Astrocyte of the cerebellum (primary cell): ENCODE measurements at regions not wholly inside any gene's neighbourhood (a gene's known extent, or its start where the extent isn't known, plus 50 kb on each side); places are given as distances from the start of the nearest gene placed in this dataset.

Experiments used
- DNase-seq: peaks from one replicate; pipeline ENCODE4 v3.0.0-alpha.2; 2011; ENCODE audit warnings: low read depth
- H3K4me3 ChIP-seq: 2 replicates; pipeline ENCODE4 v1.5.1; 2011; ENCODE audit warnings: mild to moderate bottlenecking, low read depth, low read length, moderate library complexity
- CTCF ChIP-seq: IDR thresholded peaks from 2 replicates; pipeline ENCODE4 v1.5.1; 2012; ENCODE audit warnings: low read length, low read depth, moderate library complexity, mild to moderate bottlenecking; ENCODE audit errors: missing control alignments
- in situ Hi-C: cut with HindIII; loops from 2 replicates; pipeline ENCODE4 v1.10.0; 2017; ENCODE audit warnings: low sequenced_read_pairs

DNA sequence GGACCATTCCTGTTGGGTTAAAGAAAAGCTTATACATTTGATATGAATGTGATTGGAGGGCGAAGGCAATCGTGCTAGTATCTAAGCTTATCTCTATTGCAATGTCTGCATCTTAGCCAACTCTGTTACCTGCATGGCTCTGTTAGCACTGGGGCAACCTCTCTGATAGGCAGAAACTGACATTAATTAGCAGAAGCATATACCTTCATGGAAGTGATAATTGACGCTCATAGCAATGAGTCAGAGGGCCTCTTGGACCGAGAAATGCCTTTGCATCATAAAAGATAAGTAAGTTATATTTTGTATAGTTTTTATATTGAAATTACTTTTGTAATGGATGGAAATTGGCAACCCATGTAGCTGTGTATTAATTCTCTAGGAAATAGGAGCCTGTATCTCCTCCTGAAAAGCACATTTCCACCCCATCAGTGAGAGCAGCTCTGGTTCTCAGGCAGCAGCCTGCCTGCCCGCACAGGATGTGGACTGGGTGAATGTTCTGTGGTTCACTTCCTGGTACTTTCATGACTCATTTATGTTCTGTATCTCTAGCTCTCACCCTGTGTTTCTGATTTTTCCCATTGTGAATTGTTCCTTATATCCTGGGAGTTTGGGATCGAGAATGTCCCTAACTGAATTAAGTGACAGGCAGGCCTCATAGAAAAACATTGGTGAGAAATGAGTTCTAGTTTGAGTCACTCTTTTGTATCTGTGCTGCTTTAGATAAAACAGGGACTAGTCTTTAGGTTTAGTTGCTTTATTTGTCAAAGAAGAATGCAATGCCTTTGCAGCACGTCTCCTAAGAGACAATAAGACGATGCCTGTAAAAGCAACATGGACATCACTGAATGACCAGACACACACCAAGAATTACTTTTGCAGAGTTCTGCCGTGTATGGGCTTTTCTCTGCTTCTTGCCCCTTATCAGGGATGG lies 344.9 kb downstream of the DCDC2C start:
- no peak for TF ChIP-seq CTCF
- DNase-seq, result no peak
- H3K4me3 ChIP-seq, result no peak overlapping the region
- in situ Hi-C loops, result no loop called here

DNA sequence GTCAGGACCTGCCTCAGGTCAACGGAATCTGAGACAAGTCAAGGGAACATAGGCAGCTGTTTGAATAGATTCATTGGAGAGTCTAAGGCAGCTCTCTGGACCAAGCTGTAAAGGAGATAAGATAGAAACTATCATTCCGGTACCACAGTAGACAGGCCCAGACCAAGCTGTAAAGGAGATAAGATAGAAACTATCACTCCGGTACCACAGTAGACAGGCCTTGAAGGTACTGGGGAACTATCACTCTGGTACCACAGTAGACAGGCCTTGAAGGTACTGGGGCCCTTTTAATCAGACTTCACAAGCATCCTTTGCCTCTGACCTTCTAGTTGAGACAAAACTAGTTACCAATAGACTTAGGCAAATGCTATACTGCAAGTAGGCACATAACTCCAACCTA lies 346.1 kb downstream of the DCDC2C start:
- in situ Hi-C loops, result no loop called here
- DNase-seq, result no peak
- no peak for TF ChIP-seq CTCF
- H3K4me3 ChIP-seq, result no peak overlapping the region

DNA sequence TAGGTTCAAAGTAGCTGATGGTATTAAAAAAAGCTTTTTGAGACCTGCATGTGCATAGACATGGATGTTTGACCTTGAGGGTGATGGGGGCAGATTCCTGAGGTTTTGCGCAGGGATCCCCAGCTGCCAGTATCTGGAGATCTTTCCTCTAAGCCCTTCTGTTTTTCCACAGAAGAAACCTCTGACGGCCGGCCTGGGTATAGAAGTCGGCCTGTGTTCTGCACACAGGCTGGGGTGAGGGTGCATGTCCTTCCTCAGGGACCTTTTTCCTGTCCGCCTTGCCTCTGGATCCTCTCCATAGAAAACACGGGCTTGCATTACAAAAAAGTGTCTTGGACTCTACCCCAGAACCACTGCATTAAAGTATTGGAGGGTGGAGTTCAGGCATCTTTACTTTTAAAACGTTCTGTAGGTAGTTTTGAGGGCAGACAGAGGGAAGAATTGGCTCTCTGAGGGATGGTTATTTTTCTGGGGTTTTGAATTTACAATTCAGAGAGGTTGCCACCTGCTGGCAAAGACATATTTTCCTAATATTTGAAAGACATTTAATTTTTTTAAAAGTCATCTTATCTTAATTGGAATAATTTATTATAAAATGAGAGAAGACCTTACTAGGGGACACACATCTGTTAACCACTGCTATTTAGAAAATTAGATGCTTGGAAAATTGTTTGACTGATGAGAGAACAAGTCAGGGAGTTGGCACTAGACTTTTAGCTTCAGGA lies 350.6 kb downstream of the DCDC2C start:
- no peak overlapping the region for H3K4me3 ChIP-seq
- TF ChIP-seq CTCF, result no peak
- no peak for DNase-seq
- in situ Hi-C loops, result no loop called here

DNA sequence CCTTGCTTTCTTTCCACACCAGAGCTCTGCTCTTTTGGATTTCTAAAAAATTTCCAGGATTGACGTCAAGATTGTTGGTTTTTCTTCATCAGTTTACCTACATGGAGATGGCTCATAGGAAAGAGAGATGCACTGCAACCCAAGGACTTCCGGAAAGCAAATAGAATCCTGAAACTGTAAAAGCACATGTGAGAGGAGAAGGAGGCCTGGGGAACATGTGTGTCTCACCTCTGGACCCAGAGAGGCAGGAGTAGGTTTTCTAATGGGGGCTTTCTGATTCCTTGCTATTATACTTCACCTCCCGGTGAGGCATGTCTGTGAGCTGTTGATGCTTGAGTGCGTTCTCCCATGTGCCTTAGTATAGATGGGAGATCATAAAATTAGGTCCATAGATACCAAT lies 362.8 kb downstream of the DCDC2C start:
- in situ Hi-C loops, result no loop called here
- TF ChIP-seq CTCF, result no peak
- DNase-seq, result no peak
- H3K4me3 ChIP-seq, result no peak overlapping the region

DNA sequence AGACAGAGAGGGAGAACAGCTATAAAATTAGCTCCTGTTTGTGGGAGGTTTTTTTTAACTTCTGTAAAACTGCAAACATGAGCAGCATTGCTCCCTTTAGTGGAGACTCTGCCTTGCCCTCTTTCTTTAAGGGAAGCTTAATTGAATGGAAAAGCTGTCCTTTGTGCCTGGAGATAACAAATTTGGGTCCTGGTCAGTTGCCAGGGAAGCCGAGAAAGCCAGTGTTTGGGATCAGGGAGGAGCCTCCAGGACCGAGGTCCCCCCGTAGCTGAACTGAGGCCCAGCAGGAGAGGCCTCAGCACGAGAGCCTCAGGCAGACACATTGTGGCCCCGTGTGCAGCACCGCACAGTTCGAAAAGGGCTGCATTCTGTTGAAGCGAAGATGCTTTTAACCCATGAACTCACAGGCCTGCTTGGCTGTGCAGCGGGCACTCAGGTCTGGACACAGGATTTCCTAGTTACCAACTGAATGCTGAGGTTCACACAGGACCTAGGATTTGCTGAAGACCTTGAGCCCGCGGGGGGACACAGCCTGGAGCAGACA lies 369.7 kb downstream of the DCDC2C start:
- no peak for DNase-seq
- in situ Hi-C loops, result no loop called here
- no peak for TF ChIP-seq CTCF
- H3K4me3 ChIP-seq, result no peak overlapping the region

DNA sequence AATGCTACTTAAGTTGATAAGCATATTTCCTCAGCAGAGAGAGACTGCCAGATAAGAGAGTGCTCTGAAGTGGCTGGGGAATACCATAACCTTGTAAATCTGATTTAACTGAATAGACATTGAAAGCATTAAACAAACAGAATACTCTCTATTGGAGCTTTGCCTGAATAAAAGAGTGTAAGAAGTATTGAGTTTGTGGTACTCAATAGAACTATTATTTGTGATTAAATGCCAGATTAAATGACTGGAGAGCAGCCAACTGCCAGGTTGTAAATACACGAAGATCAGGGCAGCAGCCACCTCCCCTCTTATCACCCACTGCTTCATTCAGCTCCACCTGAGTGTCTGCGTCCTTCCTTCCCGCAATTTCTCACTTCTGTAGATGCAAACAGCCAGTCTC lies 373.6 kb downstream of the DCDC2C start:
- in situ Hi-C loops, result no loop called here
- H3K4me3 ChIP-seq, result no peak overlapping the region
- DNase-seq, result no peak
- no peak for TF ChIP-seq CTCF
